Activated naive CD8-positive, alpha-beta T cell treated with anti-CD3 and anti-CD28 coated beads, Interleukin-2, amount 10 ng/mL, durations not matched to agents 7 days and 5 days (primary cell): ENCODE measurements at regions not wholly inside any gene's neighbourhood (a gene's known extent, or its start where the extent isn't known, plus 50 kb on each side); places are given as distances from the start of the nearest gene placed in this dataset.

Source experiments
- ATAC-seq: fragments of 150-1000 bp; cut with Tn5 transposase; one replicate; pipeline ENCODE4 v1.10.0; 2021; ENCODE audit warnings: low read depth, moderate library complexity
- POLR2A ChIA-PET: fragments of 350-600 bp; sonication (Branson Sonifier 250); formaldehyde crosslinking; loops from one replicate; lab custom pipeline; 2021; ENCODE audit warnings: antibody characterized with exemption; lab: Charles Lee
- DNase-seq: peaks from one replicate; pipeline ENCODE4 v3.0.0; 2021
- H3K27ac Mint-ChIP-seq: one replicate; pipeline ENCODE4 v1.8.0; 2022; ENCODE audit warnings: mild to moderate bottlenecking, mixed read lengths
- H3K27me3 Mint-ChIP-seq: one replicate; pipeline ENCODE4 v1.8.0; 2022; ENCODE audit warnings: mild to moderate bottlenecking, moderate library complexity, mixed read lengths
- H3K36me3 Mint-ChIP-seq: one replicate; pipeline ENCODE4 v1.8.0; 2021; ENCODE audit warnings: mild to moderate bottlenecking, mixed read lengths
- H3K4me1 Mint-ChIP-seq: one replicate; pipeline ENCODE4 v1.8.0; 2021; ENCODE audit warnings: mixed read lengths
- H3K4me3 Mint-ChIP-seq: one replicate; pipeline ENCODE4 v1.8.0; 2022; ENCODE audit warnings: mild to moderate bottlenecking, moderate library complexity, mixed read lengths
- H3K9me3 Mint-ChIP-seq: one replicate; pipeline ENCODE4 v1.8.0; 2021; ENCODE audit warnings: mixed read lengths

DNA sequence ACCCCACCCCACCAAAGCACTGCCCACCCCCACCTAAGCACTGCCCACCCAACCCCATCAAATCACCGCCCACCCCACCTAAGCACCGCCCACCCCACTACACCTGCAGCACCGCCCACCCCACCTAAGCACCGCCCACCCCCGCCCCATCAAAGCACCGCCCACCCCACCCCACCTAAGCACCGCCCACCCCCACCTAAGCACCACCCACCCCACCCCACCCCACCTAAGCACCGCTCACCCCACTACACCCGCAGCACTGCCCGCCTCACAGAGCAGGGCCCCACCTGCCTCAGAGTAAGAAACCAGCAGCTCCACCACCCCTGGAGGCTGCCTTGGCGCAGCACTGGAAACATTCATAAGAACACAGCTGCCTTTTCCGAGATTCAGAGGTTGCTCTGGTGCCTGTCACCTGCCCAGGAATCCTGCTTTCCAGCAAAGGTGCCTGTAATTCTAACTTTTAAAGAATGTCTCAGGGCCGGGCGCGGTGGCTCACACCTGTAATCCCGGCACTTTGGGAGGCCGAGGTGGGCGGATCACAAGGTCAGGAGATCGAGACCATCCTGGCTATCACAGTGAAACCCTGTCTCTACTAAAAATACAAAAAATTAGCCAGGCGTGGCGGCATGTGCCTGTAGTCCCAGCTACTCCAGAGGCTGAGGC lies 148.2 kb downstream of the BMP7 start:
- Mint-ChIP-seq H3K4me1 (no peaks in the 10 kb centered on the region), H3K27me3 (peaks cover 4% of the 10 kb centered on the region), H3K9me3 (no peaks in the 10 kb centered on the region), H3K4me3 (no peak overlapping the region), H3K27ac (no peak overlapping the region), H3K36me3 (no peaks in the 10 kb centered on the region)
- DNase-seq: no peak
- no peak for ATAC-seq
- POLR2A ChIA-PET: no interaction called here
